Body of pancreas (tissue), 4 donors: ENCODE measurements at regions not wholly inside any gene's neighbourhood (a gene's known extent, or its start where the extent isn't known, plus 50 kb on each side); places are given as distances from the start of the nearest gene placed in this dataset.

Experiments
- POLR2A ChIP-seq, 3 donors: fragments of 450-650 bp; IDR thresholded peaks; one replicate each; pipeline ENCODE4 v1.6.1; 2016; ENCODE audit warnings: antibody characterized with exemption in 3 of 3, mild to moderate bottlenecking in 2 of 3
- TF ChIP-seq, protein P1 (sequence below), 7 experiments: fragments of 450-650 bp in 4 of 7; fragments of 200-600 bp in 3 of 7; sonication (generic) in 3 of 7; IDR thresholded peaks; one replicate each; pipeline ENCODE4 v1.5.1; 2016 to 2019; ENCODE audit warnings: antibody characterized with exemption in 7 of 7

DNA sequence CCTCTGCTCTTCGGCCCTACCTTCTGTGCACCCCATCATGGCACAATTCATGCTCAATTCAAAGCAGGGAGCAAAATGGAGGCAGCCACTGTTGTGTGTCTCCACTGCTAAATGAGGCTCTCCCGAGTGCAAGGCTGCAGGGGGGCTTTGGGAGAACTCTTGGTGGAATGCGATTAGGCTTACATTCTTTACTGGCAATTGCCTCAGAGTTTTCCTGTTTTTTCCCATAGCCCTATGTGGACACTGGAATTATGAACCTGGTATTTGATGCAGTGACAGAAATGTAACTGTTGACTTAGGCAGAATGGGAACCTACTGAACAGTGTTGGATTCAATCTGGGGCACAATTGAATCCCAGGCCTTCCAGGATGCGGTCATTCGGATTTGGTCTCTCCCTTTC lies 187.9 kb upstream of the GMDS start:
- TF ChIP-seq, protein P1, sequence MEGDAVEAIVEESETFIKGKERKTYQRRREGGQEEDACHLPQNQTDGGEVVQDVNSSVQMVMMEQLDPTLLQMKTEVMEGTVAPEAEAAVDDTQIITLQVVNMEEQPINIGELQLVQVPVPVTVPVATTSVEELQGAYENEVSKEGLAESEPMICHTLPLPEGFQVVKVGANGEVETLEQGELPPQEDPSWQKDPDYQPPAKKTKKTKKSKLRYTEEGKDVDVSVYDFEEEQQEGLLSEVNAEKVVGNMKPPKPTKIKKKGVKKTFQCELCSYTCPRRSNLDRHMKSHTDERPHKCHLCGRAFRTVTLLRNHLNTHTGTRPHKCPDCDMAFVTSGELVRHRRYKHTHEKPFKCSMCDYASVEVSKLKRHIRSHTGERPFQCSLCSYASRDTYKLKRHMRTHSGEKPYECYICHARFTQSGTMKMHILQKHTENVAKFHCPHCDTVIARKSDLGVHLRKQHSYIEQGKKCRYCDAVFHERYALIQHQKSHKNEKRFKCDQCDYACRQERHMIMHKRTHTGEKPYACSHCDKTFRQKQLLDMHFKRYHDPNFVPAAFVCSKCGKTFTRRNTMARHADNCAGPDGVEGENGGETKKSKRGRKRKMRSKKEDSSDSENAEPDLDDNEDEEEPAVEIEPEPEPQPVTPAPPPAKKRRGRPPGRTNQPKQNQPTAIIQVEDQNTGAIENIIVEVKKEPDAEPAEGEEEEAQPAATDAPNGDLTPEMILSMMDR (IDR thresholded peaks at IDR 0.05): no peak
- no peak for TF ChIP-seq POLR2A (IDR thresholded peaks at IDR 0.05)
